Muscle layer of colon (tissue), 2 donors: ENCODE measurements at regions not wholly inside any gene's neighbourhood (a gene's known extent, or its start where the extent isn't known, plus 50 kb on each side); places are given as distances from the start of the nearest gene placed in this dataset.

ENCODE experiments used
- H3K27ac ChIP-seq: one replicate; pipeline ENCODE4 v1.7.0; 2013; ENCODE audit warnings: low read depth, mild to moderate bottlenecking, low read length, moderate library complexity
- H3K27me3 ChIP-seq, 2 donors: one replicate each; pipeline ENCODE4 v1.7.0; 2013; ENCODE audit warnings: low read length in 2 of 2, mild to moderate bottlenecking in 2 of 2; ENCODE audit not compliant: insufficient read depth in 2 of 2, control insufficient read depth in 1 of 2
- H3K36me3 ChIP-seq: one replicate; pipeline ENCODE4 v1.7.0; 2013; ENCODE audit warnings: mild to moderate bottlenecking, low read length; ENCODE audit not compliant: insufficient read depth
- H3K4me1 ChIP-seq: one replicate; pipeline ENCODE4 v1.7.0; 2013; ENCODE audit warnings: mild to moderate bottlenecking, low read length; ENCODE audit not compliant: insufficient read depth
- H3K4me3 ChIP-seq, 2 donors: one replicate each; pipeline ENCODE4 v1.7.0; 2013; ENCODE audit warnings: low read length in 2 of 2, low read depth in 1 of 2, mild to moderate bottlenecking in 1 of 2, moderate library complexity in 1 of 2
- H3K9ac ChIP-seq: one replicate; pipeline ENCODE4 v1.7.0; 2013; ENCODE audit warnings: low read length
- H3K9me3 ChIP-seq: one replicate; pipeline ENCODE4 v1.7.0; 2013; ENCODE audit warnings: mild to moderate bottlenecking, low read length
- donor health status: abdominal sarcoma.
- donor health status: Adenocarcinoma of cecum.

GRCh38 chr3:66754613-66755012 is 243.5 kb upstream of the KBTBD8 start:
- H3K4me3 ChIP-seq, result no peak overlapping the region
- H3K36me3 ChIP-seq, result no peaks in the 10 kb centered on the region
- no peaks in the 10 kb centered on the region for H3K9me3 ChIP-seq
- H3K9ac ChIP-seq, result no peak overlapping the region
- no peak overlapping the region for H3K27ac ChIP-seq
- no peaks in the 10 kb centered on the region for H3K27me3 ChIP-seq
- H3K4me1 ChIP-seq, result peaks cover 18% of the 10 kb centered on the region

- Histone ChIP-seq H3K9me3 (no peaks in the 10 kb centered on the region), H3K4me1 (peaks cover 18% of the 10 kb centered on the region), H3K36me3 (no peaks in the 10 kb centered on the region), H3K9ac (no peak overlapping the region), H3K4me3 (no peak overlapping the region), H3K27me3 (no peaks in the 10 kb centered on the region), H3K27ac (no peak overlapping the region)
Observed at GRCh38 chr3:66755924-66756323, 242.2 kb upstream of the KBTBD8 start.

DNA sequence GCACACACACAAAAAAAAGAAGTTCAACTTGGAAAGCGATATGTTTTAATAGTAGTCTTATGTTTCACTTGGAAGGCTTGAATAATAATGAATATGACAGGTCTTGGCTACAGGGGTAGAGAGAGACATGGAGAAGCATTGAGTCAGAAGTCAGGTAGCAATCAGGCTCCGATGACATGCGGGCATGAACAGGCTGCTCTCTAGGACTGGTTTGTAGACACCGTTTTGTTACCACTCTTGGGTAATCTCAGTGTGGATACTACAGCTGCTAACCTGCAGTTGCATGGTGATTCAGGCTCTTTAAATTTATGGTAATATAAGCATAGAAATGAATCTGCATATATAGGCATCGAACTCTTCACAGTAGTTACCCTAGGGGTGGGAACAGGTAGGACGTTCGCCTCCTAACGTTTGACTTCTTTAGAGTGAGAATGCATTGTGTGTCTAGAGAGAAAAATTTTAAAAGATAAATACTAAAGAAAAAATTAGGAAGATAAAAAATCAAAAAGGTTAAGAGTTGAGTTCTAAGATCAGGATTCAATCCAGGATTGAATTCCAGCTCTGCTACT is 241.6 kb upstream of the KBTBD8 start:
- Histone ChIP-seq H3K4me3 (no peak overlapping the region), H3K27ac (no peak overlapping the region), H3K27me3 (no peaks in the 10 kb centered on the region), H3K4me1 (peaks cover 12% of the 10 kb centered on the region), H3K9me3 (no peaks in the 10 kb centered on the region), H3K9ac (no peak overlapping the region), H3K36me3 (no peaks in the 10 kb centered on the region)

GRCh38 chr3:66761093-66761780 is 236.9 kb upstream of the KBTBD8 start:
- Histone ChIP-seq H3K4me3 (no peak overlapping the region), H3K27me3 (no peaks in the 10 kb centered on the region), H3K36me3 (no peaks in the 10 kb centered on the region), H3K4me1 (no peaks in the 10 kb centered on the region), H3K9me3 (no peaks in the 10 kb centered on the region), H3K9ac (no peak overlapping the region), H3K27ac (no peak overlapping the region)

DNA sequence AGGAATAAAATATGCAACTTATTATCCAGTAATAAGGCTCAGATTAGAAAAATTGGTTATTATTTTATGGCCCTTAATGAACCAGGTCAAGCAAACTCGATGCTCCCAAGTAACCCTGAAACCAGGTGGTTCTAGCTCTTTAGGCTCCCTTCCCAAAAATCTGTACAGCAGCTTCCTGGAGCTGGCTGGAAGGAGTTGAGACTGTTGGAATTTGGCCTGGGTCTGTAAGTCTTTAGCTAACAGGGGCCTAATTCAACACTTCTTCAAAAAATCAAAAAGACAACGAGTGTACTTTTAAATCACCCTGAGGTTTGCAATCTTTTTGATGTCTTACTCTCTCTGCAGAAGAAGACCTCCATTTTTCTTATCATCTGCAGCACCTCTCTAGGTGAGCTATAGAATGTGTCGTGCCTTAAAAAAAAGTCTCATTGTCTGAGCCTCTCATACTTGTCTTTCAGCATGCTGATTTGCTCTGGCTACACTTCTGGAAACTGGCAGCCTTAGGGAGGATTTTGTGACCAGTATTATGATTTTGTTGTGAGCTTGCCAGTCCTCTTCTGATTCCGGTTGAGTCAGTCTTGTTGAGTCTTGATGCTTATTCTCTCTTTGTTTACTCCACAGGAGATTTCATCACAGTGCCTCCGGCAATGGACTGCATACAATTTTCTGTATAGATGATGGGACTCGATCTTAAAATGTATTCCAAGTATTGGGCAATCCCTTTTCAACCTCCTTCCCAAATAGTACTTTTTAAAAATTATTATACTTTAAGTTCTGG is 235.0 kb upstream of the KBTBD8 start:
- H3K4me1 ChIP-seq, result no peaks in the 10 kb centered on the region
- no peaks in the 10 kb centered on the region for H3K9me3 ChIP-seq
- H3K9ac ChIP-seq, result no peak overlapping the region
- H3K4me3 ChIP-seq, result no peak overlapping the region
- H3K36me3 ChIP-seq, result no peaks in the 10 kb centered on the region
- H3K27me3 ChIP-seq, result no peaks in the 10 kb centered on the region
- H3K27ac ChIP-seq, result no peak overlapping the region

GRCh38 chr3:66778107-66778506 is 220.0 kb upstream of the KBTBD8 start:
- Histone ChIP-seq H3K9ac (no peak overlapping the region), H3K36me3 (no peaks in the 10 kb centered on the region), H3K27ac (no peak overlapping the region), H3K9me3 (no peaks in the 10 kb centered on the region), H3K27me3 (no peaks in the 10 kb centered on the region), H3K4me3 (no peak overlapping the region), H3K4me1 (no peaks in the 10 kb centered on the region)

DNA sequence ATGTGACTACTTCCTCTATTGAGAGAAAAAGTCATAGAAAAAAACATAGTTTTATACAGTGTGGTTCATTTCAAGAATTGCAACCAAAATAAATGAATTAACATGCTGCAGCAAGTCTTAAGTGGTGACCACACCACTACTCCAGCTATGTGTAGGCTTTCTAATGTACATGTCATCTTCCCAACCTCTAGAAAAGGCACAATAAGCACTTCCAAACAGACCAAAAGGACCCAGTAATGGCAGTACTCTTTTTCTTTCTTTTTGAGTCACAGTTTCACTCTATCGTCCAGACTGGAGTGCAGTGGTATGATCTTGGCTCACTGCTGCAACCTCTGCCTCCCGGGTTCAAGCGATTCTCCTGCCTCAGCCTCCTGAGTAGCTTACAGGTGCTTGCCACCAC is 219.3 kb upstream of the KBTBD8 start:
- Histone ChIP-seq H3K36me3 (no peaks in the 10 kb centered on the region), H3K4me3 (no peak overlapping the region), H3K27me3 (no peaks in the 10 kb centered on the region), H3K9ac (no peak overlapping the region), H3K27ac (no peak overlapping the region), H3K9me3 (no peaks in the 10 kb centered on the region), H3K4me1 (no peaks in the 10 kb centered on the region)

- H3K36me3 ChIP-seq, result no peaks in the 10 kb centered on the region
- no peak overlapping the region for H3K4me3 ChIP-seq
- H3K9ac ChIP-seq, result no peak overlapping the region
- H3K4me1 ChIP-seq, result no peaks in the 10 kb centered on the region
- no peak overlapping the region for H3K27ac ChIP-seq
- H3K27me3 ChIP-seq, result no peaks in the 10 kb centered on the region
- H3K9me3 ChIP-seq, result no peaks in the 10 kb centered on the region
Observed at GRCh38 chr3:66785191-66785909, 212.8 kb upstream of the KBTBD8 start.

DNA sequence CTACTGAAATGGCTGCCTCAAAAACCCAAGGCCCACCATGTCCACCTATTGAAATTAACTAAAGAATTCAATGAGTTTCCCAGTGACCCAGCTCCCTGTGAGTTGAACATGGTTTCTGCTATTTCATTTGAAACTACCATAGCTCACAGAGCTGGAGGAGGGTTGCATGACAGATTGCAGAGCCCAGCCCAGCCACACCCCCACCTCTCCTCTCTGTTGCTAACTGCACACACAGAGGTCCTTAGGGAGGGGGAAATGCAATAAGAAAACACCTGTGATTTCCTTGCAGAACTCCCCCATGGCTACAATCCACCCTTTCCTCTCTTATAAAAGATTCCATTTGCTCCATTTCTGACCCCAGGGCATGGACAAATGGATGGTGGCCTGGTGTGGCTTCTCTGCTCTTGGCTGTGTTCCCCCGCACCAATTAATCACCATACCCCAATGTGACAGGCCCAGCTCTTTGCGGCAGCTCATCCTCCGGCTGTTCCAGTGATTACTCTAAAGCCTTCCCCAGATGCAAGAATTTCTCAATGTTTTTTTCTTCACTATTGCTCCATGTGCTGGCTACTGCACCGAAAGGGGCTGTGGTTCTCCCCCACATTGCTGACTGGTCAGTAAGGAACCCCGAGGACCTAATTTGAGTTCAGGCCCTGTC is 208.4 kb upstream of the KBTBD8 start:
- Histone ChIP-seq H3K27ac (no peak overlapping the region), H3K4me3 (no peak overlapping the region), H3K9me3 (no peaks in the 10 kb centered on the region), H3K27me3 (no peaks in the 10 kb centered on the region), H3K36me3 (no peaks in the 10 kb centered on the region), H3K4me1 (no peaks in the 10 kb centered on the region), H3K9ac (no peak overlapping the region)

GRCh38 chr3:66792086-66792485 is 206.0 kb upstream of the KBTBD8 start:
- Histone ChIP-seq H3K27ac (no peak overlapping the region), H3K27me3 (no peaks in the 10 kb centered on the region), H3K36me3 (no peaks in the 10 kb centered on the region), H3K4me1 (no peaks in the 10 kb centered on the region), H3K9me3 (no peaks in the 10 kb centered on the region), H3K9ac (no peak overlapping the region), H3K4me3 (no peak overlapping the region)

- Histone ChIP-seq H3K9ac (no peak overlapping the region), H3K4me1 (no peaks in the 10 kb centered on the region), H3K36me3 (no peaks in the 10 kb centered on the region), H3K4me3 (no peak overlapping the region), H3K27ac (no peak overlapping the region), H3K27me3 (peaks cover 0 to 4% of the 10 kb centered on the region in 2 donors), H3K9me3 (no peaks in the 10 kb centered on the region)
Observed at GRCh38 chr3:66795365-66795764, 202.7 kb upstream of the KBTBD8 start.
